H1 (cell line): ENCODE measurements at regions not wholly inside any gene's neighbourhood (a gene's known extent, or its start where the extent isn't known, plus 50 kb on each side); places are given as distances from the start of the nearest gene placed in this dataset.

ENCODE experiments used
- CTCF ChIA-PET: fragments of 300-600 bp; sonication (Branson Sonifier 250); formaldehyde crosslinking; loops from one replicate; lab custom pipeline; 2021; ENCODE audit not compliant: partially characterized antibody; lab: Charles Lee
- POLR2A ChIA-PET: fragments of 300-600 bp; sonication (Branson Sonifier 250); formaldehyde crosslinking; loops from one replicate; lab custom pipeline; 2021; ENCODE audit warnings: inconsistent platforms; ENCODE audit not compliant: partially characterized antibody; lab: Charles Lee
- DNase-seq, 2 experiments: peaks; one replicate each; pipeline versions ENCODE4 v3.0.0 to v3.0.0-alpha.2; 2010 to 2022; ENCODE audit warnings: low spot score in 2 of 2, low read depth in 1 of 2, mixed read lengths in 1 of 2
- FAIRE-seq: peaks from 2 replicates; lab custom pipeline; 2011; peaks lifted over from hg19 to GRCh38; lab: Jason Lieb, UNC
- H2AFZ ChIP-seq: 2 replicates; pipeline ENCODE4 v1.8.1; 2012; ENCODE audit warnings: low read length, inconsistent platforms
- H2AK5ac ChIP-seq: 2 replicates; pipeline ENCODE4 v1.6.1; 2013; ENCODE audit warnings: low read depth, low read length
- H2BK120ac ChIP-seq: replicated peaks from 2 replicates; pipeline ENCODE3; 2013; ENCODE audit warnings: low read depth, low read length, inconsistent platforms
- H2BK12ac ChIP-seq: 2 replicates; pipeline ENCODE4 v1.6.1; 2013; ENCODE audit warnings: low read depth, low read length
- H2BK15ac ChIP-seq: 2 replicates; pipeline ENCODE4 v1.6.1; 2013; ENCODE audit warnings: low read length
- H2BK20ac ChIP-seq: 2 replicates; pipeline ENCODE4 v1.6.1; 2013; ENCODE audit warnings: low read length
- H2BK5ac ChIP-seq: 2 replicates; pipeline ENCODE4 v1.6.1; 2013; ENCODE audit warnings: low read depth, low read length
- H3K14ac ChIP-seq: 2 replicates; pipeline ENCODE4 v1.6.1; 2013; ENCODE audit warnings: inconsistent platforms; ENCODE audit not compliant: insufficient read length
- H3K18ac ChIP-seq: 2 replicates; pipeline ENCODE4 v1.6.1; 2013; ENCODE audit warnings: low read length; ENCODE audit errors: extremely low read depth
- H3K23ac ChIP-seq: 2 replicates; pipeline ENCODE4 v1.6.1; 2013; ENCODE audit warnings: inconsistent platforms; ENCODE audit not compliant: insufficient read length
- H3K23me2 ChIP-seq: 2 replicates; pipeline ENCODE4 v1.6.1; 2013; ENCODE audit warnings: low read depth, low read length
- H3K27ac ChIP-seq: 2 replicates; pipeline ENCODE4 v1.6.1; 2011; ENCODE audit warnings: low read depth, low read length, inconsistent platforms
- H3K27me3 ChIP-seq, 4 experiments: replicated peaks in 1 of 4; 1 replicate in 1 of 4; 2 replicates in 3 of 4; pipeline versions ENCODE4 v1.6.1 to v1.8.1; 2011 to 2013; ENCODE audit warnings: low read length in 3 of 4, mild to moderate bottlenecking in 3 of 4, inconsistent platforms in 2 of 4, mixed read lengths in 2 of 4, moderate library complexity in 1 of 4; ENCODE audit not compliant: control insufficient read depth in 3 of 4, insufficient read depth in 3 of 4; ENCODE audit errors: extremely low read depth in 1 of 4
- H3K36me3 ChIP-seq, 4 experiments: 2 replicates each; pipeline versions ENCODE4 v1.6.1 to v1.8.1; 2011 to 2013; ENCODE audit warnings: mild to moderate bottlenecking in 4 of 4, low read length in 3 of 4, moderate library complexity in 2 of 4, control low read depth in 1 of 4, inconsistent platforms in 1 of 4; ENCODE audit not compliant: insufficient read depth in 4 of 4, control insufficient read depth in 2 of 4
- H3K4ac ChIP-seq: replicated peaks from 2 replicates; pipeline ENCODE3; 2013; ENCODE audit warnings: low read length, low read depth, mixed read lengths, inconsistent platforms; ENCODE audit not compliant: insufficient read length
- H3K4me1 ChIP-seq, 4 experiments: replicated peaks in 1 of 4; 1 replicate in 1 of 4; 2 replicates in 3 of 4; pipeline versions ENCODE4 v1.6.1 to v1.8.1; 2011 to 2013; ENCODE audit warnings: low read length in 3 of 4, inconsistent platforms in 2 of 4, mixed read lengths in 1 of 4; ENCODE audit not compliant: insufficient read depth in 4 of 4, control insufficient read depth in 3 of 4
- H3K4me2 ChIP-seq, 2 experiments: 2 replicates each; pipeline versions ENCODE4 v1.6.1 to v1.8.1; 2011 to 2013; ENCODE audit warnings: low read depth in 2 of 2, low read length in 2 of 2, control low read depth in 1 of 2, inconsistent platforms in 1 of 2, mild to moderate bottlenecking in 1 of 2; ENCODE audit not compliant: insufficient read depth in 1 of 2
- H3K4me3 ChIP-seq, 4 experiments: fragments of 200-600, 300-600 bp in 1 of 4; sonication (generic), shearing (Covaris generic), sonication (Bioruptor Twin) in 1 of 4; 2 replicates each; pipeline versions ENCODE4 v1.5.1 to v1.8.1; 2011 to 2016; ENCODE audit warnings: low read length in 4 of 4, low read depth in 3 of 4, control low read depth in 2 of 4, inconsistent platforms in 2 of 4, mild to moderate bottlenecking in 2 of 4, mixed read lengths in 1 of 4, moderate library complexity in 1 of 4; ENCODE audit not compliant: insufficient read depth in 2 of 4; ENCODE audit errors: extremely low read depth in 1 of 4
- H3K56ac ChIP-seq: replicated peaks from 2 replicates; pipeline ENCODE3; 2013; ENCODE audit warnings: low read depth, mild to moderate bottlenecking, mixed read lengths, low read length, inconsistent platforms; ENCODE audit not compliant: insufficient read length
- H3K79me1 ChIP-seq: 2 replicates; pipeline ENCODE4 v1.6.1; 2013; ENCODE audit warnings: low read depth, low read length, control low read depth
- H3K79me2 ChIP-seq, 2 experiments: 2 replicates each; pipeline versions ENCODE4 v1.6.1 to v1.8.1; 2012 to 2013; ENCODE audit warnings: low read length in 2 of 2, mild to moderate bottlenecking in 2 of 2, inconsistent platforms in 1 of 2; ENCODE audit not compliant: insufficient read depth in 2 of 2, control insufficient read depth in 1 of 2
- H3K9ac ChIP-seq, 4 experiments: replicated peaks in 1 of 4; 1 replicate in 1 of 4; 2 replicates in 3 of 4; pipeline versions ENCODE4 v1.6.1 to v1.8.1; 2011 to 2013; ENCODE audit warnings: low read depth in 3 of 4, low read length in 3 of 4, control low read depth in 2 of 4, mild to moderate bottlenecking in 2 of 4, moderate library complexity in 2 of 4, inconsistent platforms in 1 of 4; ENCODE audit errors: extremely low read depth in 1 of 4
- H3K9me3 ChIP-seq, 2 experiments: 2 replicates each; pipeline versions ENCODE4 v1.6.1 to v1.8.1; 2012 to 2013; ENCODE audit warnings: mild to moderate bottlenecking in 2 of 2, moderate library complexity in 2 of 2, control low read depth in 1 of 2, inconsistent platforms in 1 of 2, low read depth in 1 of 2, low read length in 1 of 2, mixed read lengths in 1 of 2; ENCODE audit not compliant: insufficient read depth in 2 of 2
- H4K20me1 ChIP-seq, 2 experiments: replicated peaks in 1 of 2; 2 replicates each; pipeline versions ENCODE3 to v1.8.1; 2011 to 2013; ENCODE audit warnings: inconsistent platforms in 2 of 2, low read length in 2 of 2, mild to moderate bottlenecking in 1 of 2; ENCODE audit not compliant: insufficient read depth in 2 of 2, control insufficient read depth in 1 of 2
- H4K5ac ChIP-seq: 2 replicates; pipeline ENCODE4 v1.6.1; 2013; ENCODE audit warnings: low read length, low read depth, mixed read lengths, inconsistent platforms; ENCODE audit not compliant: insufficient read length
- H4K8ac ChIP-seq: 2 replicates; pipeline ENCODE4 v1.8.0; 2013; ENCODE audit warnings: mild to moderate bottlenecking, moderate library complexity, low read length, inconsistent platforms; ENCODE audit not compliant: insufficient read depth; ENCODE audit errors: extremely low read depth
- H4K91ac ChIP-seq: replicated peaks from 2 replicates; pipeline ENCODE3; 2013; ENCODE audit warnings: low read length, mixed read lengths, inconsistent platforms; ENCODE audit not compliant: insufficient read length
- HDAC6 ChIP-seq: IDR thresholded peaks from one replicate; pipeline ENCODE4 v1.7.1; 2012; ENCODE audit warnings: low read depth, mild to moderate bottlenecking, inconsistent platforms, low read length, moderate library complexity
- RAD21 ChIP-seq, 2 experiments: IDR thresholded peaks in 1 of 2; conservative IDR thresholded peaks in 1 of 2; 2 replicates each; pipeline ENCODE4 v1.6.1; 2011; ENCODE audit warnings: low read depth in 2 of 2, low read length in 2 of 2, improper control_type of control experiment in 1 of 2, inconsistent platforms in 1 of 2, mild to moderate bottlenecking in 1 of 2, moderate library complexity in 1 of 2
- WGBS, 2 experiments: shearing (Covaris generic) in 1 of 2; methylation state at CpG; one replicate each; pipeline versions ENCODE4 v1.1.6 to v1.1.7; 2013 to 2015; ENCODE audit warnings: low lambda C conversion rate in 2 of 2, mixed read lengths in 2 of 2, inconsistent platforms in 1 of 2, low coverage in 1 of 2, missing lambda C conversion rate in 1 of 2; ENCODE audit not compliant: insufficient replicate concordance in 2 of 2, insufficient coverage in 1 of 2, insufficient read length in 1 of 2; ENCODE audit errors: extremely low coverage in 1 of 2, missing lambda C conversion rate in 1 of 2; 5-methylcytosine and 5-hydroxymethylcytosine counted together
- TF ChIP-seq, protein P1 (sequence below), 3 experiments: IDR thresholded peaks; 1 replicate in 2 of 3; 2 replicates in 1 of 3; pipeline versions ENCODE4 v1.5.1 to v1.6.1; 2011; ENCODE audit warnings: low read length in 3 of 3, mild to moderate bottlenecking in 3 of 3, inconsistent platforms in 2 of 3, low read depth in 1 of 3, moderate library complexity in 1 of 3; ENCODE audit not compliant: insufficient read depth in 1 of 3; ENCODE audit errors: control extremely low read depth in 1 of 3

DNA sequence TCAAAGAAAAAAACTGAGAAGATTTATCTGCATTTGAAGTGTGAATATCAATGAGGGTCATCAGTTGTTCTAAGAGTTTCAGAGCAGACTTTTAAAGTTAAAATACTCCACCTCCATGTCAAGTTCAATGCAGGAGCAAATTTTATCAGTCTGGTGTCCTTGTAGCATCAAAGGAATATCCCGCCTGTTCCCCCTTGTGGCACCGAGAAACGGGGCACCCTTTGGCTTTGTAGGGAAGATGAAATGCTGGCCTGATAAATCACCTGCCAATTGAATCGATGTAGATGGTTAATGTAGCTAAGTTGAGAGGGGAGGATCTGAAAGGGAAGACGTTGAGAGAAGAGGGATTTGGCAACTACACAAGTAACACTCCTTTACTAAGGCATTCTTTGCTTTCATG, 714.5 kb downstream of the EFNA5 start:
- H2BK20ac ChIP-seq: no peak overlapping the region
- no peak overlapping the region for H2AFZ ChIP-seq
- H3K79me2 ChIP-seq: no peaks in the 10 kb centered on the region
- no peak overlapping the region for H2BK120ac ChIP-seq
- CTCF ChIA-PET: interaction anchor here (0.6 to 1.0 kb wide), 2 partner anchors 9 to 18 kb away, joined by 4 to 5 read pairs; no protein-coding TSS in a partner anchor
- no peaks in the 10 kb centered on the region for H3K23me2 ChIP-seq
- TF ChIP-seq RAD21 (IDR thresholded peaks at IDR 0.05 in 1 of 2, conservative IDR thresholded peaks at IDR 0.05 in 1 of 2; ENCODE audit: low read depth in 2 of 2, low read length in 2 of 2): peak; percentile 23 to 31; a peak in 2 of 4 replicates
- no peak for TF ChIP-seq HDAC6
- TF ChIP-seq, protein P1, sequence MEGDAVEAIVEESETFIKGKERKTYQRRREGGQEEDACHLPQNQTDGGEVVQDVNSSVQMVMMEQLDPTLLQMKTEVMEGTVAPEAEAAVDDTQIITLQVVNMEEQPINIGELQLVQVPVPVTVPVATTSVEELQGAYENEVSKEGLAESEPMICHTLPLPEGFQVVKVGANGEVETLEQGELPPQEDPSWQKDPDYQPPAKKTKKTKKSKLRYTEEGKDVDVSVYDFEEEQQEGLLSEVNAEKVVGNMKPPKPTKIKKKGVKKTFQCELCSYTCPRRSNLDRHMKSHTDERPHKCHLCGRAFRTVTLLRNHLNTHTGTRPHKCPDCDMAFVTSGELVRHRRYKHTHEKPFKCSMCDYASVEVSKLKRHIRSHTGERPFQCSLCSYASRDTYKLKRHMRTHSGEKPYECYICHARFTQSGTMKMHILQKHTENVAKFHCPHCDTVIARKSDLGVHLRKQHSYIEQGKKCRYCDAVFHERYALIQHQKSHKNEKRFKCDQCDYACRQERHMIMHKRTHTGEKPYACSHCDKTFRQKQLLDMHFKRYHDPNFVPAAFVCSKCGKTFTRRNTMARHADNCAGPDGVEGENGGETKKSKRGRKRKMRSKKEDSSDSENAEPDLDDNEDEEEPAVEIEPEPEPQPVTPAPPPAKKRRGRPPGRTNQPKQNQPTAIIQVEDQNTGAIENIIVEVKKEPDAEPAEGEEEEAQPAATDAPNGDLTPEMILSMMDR (IDR thresholded peaks at IDR 0.05; ENCODE audit: control extremely low read depth in 1 of 3, insufficient read depth in 1 of 3, low read depth in 1 of 3, low read length in 3 of 3): peak in 2 of 3 experiments; percentile 20 to 28; a peak in 2 of 4 replicates
- TF ChIP-seq, all 59 proteins: peak for 2
- H3K56ac ChIP-seq: no peak overlapping the region
- DNase-seq (no peak), FAIRE-seq (no peak)
- H3K9ac ChIP-seq: no peak overlapping the region
- POLR2A ChIA-PET: no interaction called here
- no peaks in the 10 kb centered on the region for H3K79me1 ChIP-seq
- no peak overlapping the region for H4K5ac ChIP-seq
- H4K8ac ChIP-seq: no peak overlapping the region
- H3K4ac ChIP-seq: no peak overlapping the region
- no peak overlapping the region for H3K18ac ChIP-seq
- H3K14ac ChIP-seq: no peak overlapping the region
- no peaks in the 10 kb centered on the region for H3K27me3 ChIP-seq
- no peak overlapping the region for H2BK15ac ChIP-seq
- H3K4me2 ChIP-seq: no peak overlapping the region
- H3K4me1 ChIP-seq: no peaks in the 10 kb centered on the region
- no peak overlapping the region for H3K27ac ChIP-seq
- no peaks in the 10 kb centered on the region; a peak in 2 of 8 replicates for H3K36me3 ChIP-seq
- WGBS, 2 experiments: 85% methylated on average over 5 of the region's 5 CpGs; no CpG with 5 or more reads in 1 of the 2 experiments
- no peaks in the 10 kb centered on the region for H4K20me1 ChIP-seq
- no peak overlapping the region for H3K23ac ChIP-seq
- no peak overlapping the region for H2BK12ac ChIP-seq
- no peak overlapping the region for H3K4me3 ChIP-seq
- H3K9me3 ChIP-seq: no peaks in the 10 kb centered on the region
- H2BK5ac ChIP-seq: no peak overlapping the region
- no peak overlapping the region for H2AK5ac ChIP-seq
- no peak overlapping the region for H4K91ac ChIP-seq
